ENCODE measurements at regions not wholly inside any gene's neighbourhood (a gene's known extent, or its start where the extent isn't known, plus 50 kb on each side); places are given as distances from the start of the nearest gene placed in this dataset.

- Histone ChIP-seq H3K27me3 (ENCODE audit: low read length) (no peaks in the 10 kb centered on the region), H3K4me2 (ENCODE audit: low read depth, low read length, poor library complexity, severe bottlenecking) (no peak overlapping the region), H3K27ac (ENCODE audit: low read depth, low read length) (no peak overlapping the region)
Observed at GRCh38 chr3:150020527-150020926, 49.8 kb upstream of the PFN2 start.

More at GRCh38 chr3:150020527-150020926, 49.8 kb upstream of the PFN2 start:
- Histone ChIP-seq H3K79me2 (ENCODE audit: insufficient read depth, low read length) (no peaks in the 10 kb centered on the region), H3K36me3 (ENCODE audit: low read length) (no peaks in the 10 kb centered on the region), H3K9me2 (replicated peaks; ENCODE audit: insufficient read depth, low read length) (no peaks in the 10 kb centered on the region), H3K9me3 (ENCODE audit: insufficient read depth, low read length) (no peaks in the 10 kb centered on the region), H3F3A (ENCODE audit: insufficient read depth) (no peaks in the 10 kb centered on the region), H3K9ac (ENCODE audit: low read length) (no peak overlapping the region), H2AFZ (ENCODE audit: low read depth, low read length, severe bottlenecking) (no peak overlapping the region), H4K20me1 (ENCODE audit: low read depth, low read length) (no peaks in the 10 kb centered on the region), H3K4me3 (ENCODE audit: insufficient read depth, low read length, poor library complexity, severe bottlenecking) (no peak overlapping the region)
- TF ChIP-seq CTCF (IDR thresholded peaks at IDR 0.05; ENCODE audit: insufficient read depth, low read length, poor library complexity, severe bottlenecking) (no peak), EZH2phosphoT487 (conservative IDR thresholded peaks at IDR 0.05; ENCODE audit: low read length) (no peak)
